ENCODE measurements at regions not wholly inside any gene's neighbourhood (a gene's known extent, or its start where the extent isn't known, plus 50 kb on each side); places are given as distances from the start of the nearest gene placed in this dataset.

DNA sequence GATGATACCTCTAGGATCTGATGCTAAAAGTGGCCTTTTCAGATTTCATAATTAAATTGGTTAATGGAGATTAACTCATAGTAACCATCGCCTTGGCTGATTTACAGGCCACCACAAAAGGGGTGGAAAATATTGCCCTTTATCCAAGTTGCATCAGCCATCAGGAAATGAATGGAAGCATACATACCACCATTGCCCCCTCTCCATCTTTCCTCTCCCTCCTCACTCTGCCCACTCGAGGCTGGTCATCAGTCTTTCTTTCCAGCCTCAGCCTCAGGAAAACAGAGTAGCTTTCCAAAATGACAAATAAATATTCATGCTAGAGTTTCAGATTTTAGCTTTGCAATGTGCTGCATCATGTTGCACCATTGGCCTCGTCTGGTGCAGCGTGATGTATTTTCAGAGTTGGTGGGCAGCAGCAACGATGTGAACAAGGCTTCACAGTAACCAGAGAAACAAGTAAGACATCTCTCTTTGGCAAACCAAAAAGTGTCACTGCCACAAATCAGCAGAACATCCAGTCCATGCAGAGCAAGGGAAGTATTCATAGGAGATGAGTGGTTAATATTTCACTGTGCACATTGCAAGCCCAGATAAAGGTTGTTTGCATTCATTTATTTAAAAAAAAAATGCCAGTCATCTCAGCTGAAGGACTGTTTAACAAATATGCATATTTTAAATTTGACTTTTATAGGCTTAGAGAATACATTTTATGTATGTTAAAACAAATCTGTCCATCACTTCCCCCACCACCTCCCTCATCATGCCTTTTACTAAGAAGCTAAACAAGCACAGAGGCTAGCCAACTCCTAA lies 136.7 kb upstream of the FAT3 start:
- TF ChIP-seq EZH2 (optimal IDR thresholded peaks at IDR 0.05; ENCODE audit: low read depth, low read length) = no peak
- TF ChIP-seq, protein P1, sequence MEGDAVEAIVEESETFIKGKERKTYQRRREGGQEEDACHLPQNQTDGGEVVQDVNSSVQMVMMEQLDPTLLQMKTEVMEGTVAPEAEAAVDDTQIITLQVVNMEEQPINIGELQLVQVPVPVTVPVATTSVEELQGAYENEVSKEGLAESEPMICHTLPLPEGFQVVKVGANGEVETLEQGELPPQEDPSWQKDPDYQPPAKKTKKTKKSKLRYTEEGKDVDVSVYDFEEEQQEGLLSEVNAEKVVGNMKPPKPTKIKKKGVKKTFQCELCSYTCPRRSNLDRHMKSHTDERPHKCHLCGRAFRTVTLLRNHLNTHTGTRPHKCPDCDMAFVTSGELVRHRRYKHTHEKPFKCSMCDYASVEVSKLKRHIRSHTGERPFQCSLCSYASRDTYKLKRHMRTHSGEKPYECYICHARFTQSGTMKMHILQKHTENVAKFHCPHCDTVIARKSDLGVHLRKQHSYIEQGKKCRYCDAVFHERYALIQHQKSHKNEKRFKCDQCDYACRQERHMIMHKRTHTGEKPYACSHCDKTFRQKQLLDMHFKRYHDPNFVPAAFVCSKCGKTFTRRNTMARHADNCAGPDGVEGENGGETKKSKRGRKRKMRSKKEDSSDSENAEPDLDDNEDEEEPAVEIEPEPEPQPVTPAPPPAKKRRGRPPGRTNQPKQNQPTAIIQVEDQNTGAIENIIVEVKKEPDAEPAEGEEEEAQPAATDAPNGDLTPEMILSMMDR (IDR thresholded peaks at IDR 0.05; ENCODE audit: low read length) = no peak
- no peak for TF ChIP-seq EZH2phosphoT487 (IDR thresholded peaks at IDR 0.05; ENCODE audit: low read length)
